ENCODE measurements at regions not wholly inside any gene's neighbourhood (a gene's known extent, or its start where the extent isn't known, plus 50 kb on each side); places are given as distances from the start of the nearest gene placed in this dataset.
"Not testable (repeated sequence)": the region's sequence is repeated elsewhere in the genome, so short reads cannot be mapped to it uniquely, and the experiment has no call there.

DNA sequence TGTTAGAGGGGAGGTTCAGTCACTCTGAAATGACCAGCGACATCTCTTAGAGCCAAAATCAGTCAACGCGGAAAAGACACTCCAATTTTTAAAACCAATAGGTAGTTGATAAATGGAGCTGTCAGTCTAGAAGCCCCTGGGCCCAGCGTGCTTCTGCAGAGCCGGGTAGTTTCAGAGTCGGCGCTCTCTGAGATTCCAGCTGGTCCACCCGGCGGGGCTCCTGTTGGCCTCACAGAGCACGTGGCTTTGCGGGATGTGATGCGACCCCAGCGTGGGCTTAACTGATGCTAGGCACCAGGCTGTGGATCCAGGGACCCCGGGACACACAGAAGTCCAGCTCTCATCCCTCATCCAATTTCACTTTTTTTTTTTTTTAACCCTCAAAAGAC is 245.9 kb downstream of the BCL2L11 start:
- TF ChIP-seq, protein P1, sequence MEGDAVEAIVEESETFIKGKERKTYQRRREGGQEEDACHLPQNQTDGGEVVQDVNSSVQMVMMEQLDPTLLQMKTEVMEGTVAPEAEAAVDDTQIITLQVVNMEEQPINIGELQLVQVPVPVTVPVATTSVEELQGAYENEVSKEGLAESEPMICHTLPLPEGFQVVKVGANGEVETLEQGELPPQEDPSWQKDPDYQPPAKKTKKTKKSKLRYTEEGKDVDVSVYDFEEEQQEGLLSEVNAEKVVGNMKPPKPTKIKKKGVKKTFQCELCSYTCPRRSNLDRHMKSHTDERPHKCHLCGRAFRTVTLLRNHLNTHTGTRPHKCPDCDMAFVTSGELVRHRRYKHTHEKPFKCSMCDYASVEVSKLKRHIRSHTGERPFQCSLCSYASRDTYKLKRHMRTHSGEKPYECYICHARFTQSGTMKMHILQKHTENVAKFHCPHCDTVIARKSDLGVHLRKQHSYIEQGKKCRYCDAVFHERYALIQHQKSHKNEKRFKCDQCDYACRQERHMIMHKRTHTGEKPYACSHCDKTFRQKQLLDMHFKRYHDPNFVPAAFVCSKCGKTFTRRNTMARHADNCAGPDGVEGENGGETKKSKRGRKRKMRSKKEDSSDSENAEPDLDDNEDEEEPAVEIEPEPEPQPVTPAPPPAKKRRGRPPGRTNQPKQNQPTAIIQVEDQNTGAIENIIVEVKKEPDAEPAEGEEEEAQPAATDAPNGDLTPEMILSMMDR (conservative IDR thresholded peaks at IDR 0.05; ENCODE audit: low read length) = not testable (repeated sequence)
- TF ChIP-seq EZH2phosphoT487 (IDR thresholded peaks at IDR 0.05; ENCODE audit: borderline replicate concordance) = not testable (repeated sequence)
